Activated naive CD8-positive, alpha-beta T cell (primary cell): ENCODE measurements at regions not wholly inside any gene's neighbourhood (a gene's known extent, or its start where the extent isn't known, plus 50 kb on each side); places are given as distances from the start of the nearest gene placed in this dataset.
"Not testable (repeated sequence)": the region's sequence is repeated elsewhere in the genome, so short reads cannot be mapped to it uniquely, and the experiment has no call there.

Experiments
- H3K27ac Mint-ChIP-seq: one replicate; pipeline ENCODE4 v1.8.0; 2021; ENCODE audit warnings: mixed read lengths
- H3K27me3 Mint-ChIP-seq: one replicate; pipeline ENCODE4 v1.8.0; 2021; ENCODE audit warnings: mixed read lengths
- H3K36me3 Mint-ChIP-seq: one replicate; pipeline ENCODE4 v1.8.0; 2021; ENCODE audit warnings: mixed read lengths
- H3K4me1 Mint-ChIP-seq: one replicate; pipeline ENCODE4 v1.8.0; 2021; ENCODE audit warnings: low read depth, mixed read lengths
- H3K4me3 Mint-ChIP-seq: one replicate; pipeline ENCODE4 v1.8.0; 2021; ENCODE audit warnings: mild to moderate bottlenecking, mixed read lengths
- H3K9me3 Mint-ChIP-seq: one replicate; pipeline ENCODE4 v1.8.0; 2021; ENCODE audit warnings: low read depth, mixed read lengths

GRCh38 chr3:107221856-107222255 is 155.4 kb upstream of the CCDC54 start:
- no peaks in the 10 kb centered on the region for H3K4me1 Mint-ChIP-seq
- H3K27ac Mint-ChIP-seq = no peak overlapping the region
- peaks cover 2% of the 10 kb centered on the region for H3K27me3 Mint-ChIP-seq
- H3K36me3 Mint-ChIP-seq = no peaks in the 10 kb centered on the region
- no peak overlapping the region for H3K4me3 Mint-ChIP-seq
- no peaks in the 10 kb centered on the region for H3K9me3 Mint-ChIP-seq

GRCh38 chr3:107222907-107223306 is 154.3 kb upstream of the CCDC54 start:
- Mint-ChIP-seq H3K36me3 (no peaks in the 10 kb centered on the region), H3K27ac (no peak overlapping the region), H3K9me3 (no peaks in the 10 kb centered on the region), H3K4me1 (no peaks in the 10 kb centered on the region), H3K4me3 (no peak overlapping the region), H3K27me3 (peaks cover 2% of the 10 kb centered on the region)

GRCh38 chr3:107224026-107224596 is 153.1 kb upstream of the CCDC54 start:
- H3K27ac Mint-ChIP-seq = no peak overlapping the region
- H3K36me3 Mint-ChIP-seq = no peaks in the 10 kb centered on the region
- H3K9me3 Mint-ChIP-seq = no peaks in the 10 kb centered on the region
- no peaks in the 10 kb centered on the region for H3K27me3 Mint-ChIP-seq
- no peaks in the 10 kb centered on the region for H3K4me1 Mint-ChIP-seq
- H3K4me3 Mint-ChIP-seq = no peak overlapping the region

GRCh38 chr3:107227091-107227490 is 150.1 kb upstream of the CCDC54 start:
- Mint-ChIP-seq H3K27ac (no peak overlapping the region), H3K9me3 (no peaks in the 10 kb centered on the region), H3K36me3 (no peaks in the 10 kb centered on the region), H3K27me3 (peaks cover 1% of the 10 kb centered on the region), H3K4me3 (no peak overlapping the region), H3K4me1 (no peaks in the 10 kb centered on the region)

GRCh38 chr3:107233877-107234276 is 143.4 kb upstream of the CCDC54 start:
- not testable (repeated sequence) for H3K4me1 Mint-ChIP-seq, H3K36me3 Mint-ChIP-seq, H3K9me3 Mint-ChIP-seq, H3K27ac Mint-ChIP-seq, H3K27me3 Mint-ChIP-seq, H3K4me3 Mint-ChIP-seq

- H3K9me3 Mint-ChIP-seq = no peaks in the 10 kb centered on the region
- H3K36me3 Mint-ChIP-seq = no peaks in the 10 kb centered on the region
- no peak overlapping the region for H3K27ac Mint-ChIP-seq
- peak overlapping the region; percentile 57 for H3K4me3 Mint-ChIP-seq
- peaks cover 7% of the 10 kb centered on the region for H3K4me1 Mint-ChIP-seq
- peaks cover 8% of the 10 kb centered on the region for H3K27me3 Mint-ChIP-seq
These were observed 141.9 kb upstream of the CCDC54 start for GRCh38 chr3:107235193-107235927.

GRCh38 chr3:107235928-107236315 is 141.3 kb upstream of the CCDC54 start:
- Mint-ChIP-seq H3K4me1 (peaks cover 9% of the 10 kb centered on the region), H3K4me3 (peak overlapping the region; percentile 57), H3K36me3 (no peaks in the 10 kb centered on the region)

GRCh38 chr3:107236655-107237337 is 140.4 kb upstream of the CCDC54 start:
- H3K4me1 Mint-ChIP-seq = peaks cover 14% of the 10 kb centered on the region
- H3K27ac Mint-ChIP-seq = no peak overlapping the region
- no peaks in the 10 kb centered on the region for H3K9me3 Mint-ChIP-seq
- H3K36me3 Mint-ChIP-seq = no peaks in the 10 kb centered on the region
- no peak overlapping the region for H3K4me3 Mint-ChIP-seq
- H3K27me3 Mint-ChIP-seq = peaks cover 8% of the 10 kb centered on the region

More at GRCh38 chr3:107235928-107236315, 141.3 kb upstream of the CCDC54 start:
- no peak overlapping the region for H3K27ac Mint-ChIP-seq
- no peaks in the 10 kb centered on the region for H3K9me3 Mint-ChIP-seq
- peaks cover 8% of the 10 kb centered on the region for H3K27me3 Mint-ChIP-seq

GRCh38 chr3:107238787-107239186 is 138.5 kb upstream of the CCDC54 start:
- Mint-ChIP-seq H3K9me3 (no peaks in the 10 kb centered on the region), H3K27ac (no peak overlapping the region)

GRCh38 chr3:107239703-107240102 is 137.5 kb upstream of the CCDC54 start:
- no peak overlapping the region for H3K27ac Mint-ChIP-seq

More at GRCh38 chr3:107238787-107239186, 138.5 kb upstream of the CCDC54 start:
- peaks cover 14% of the 10 kb centered on the region for H3K4me1 Mint-ChIP-seq
- H3K36me3 Mint-ChIP-seq = no peaks in the 10 kb centered on the region
- peaks cover 8% of the 10 kb centered on the region for H3K27me3 Mint-ChIP-seq
- H3K4me3 Mint-ChIP-seq = peak overlapping the region; percentile 33

GRCh38 chr3:107240183-107241091 is 136.8 kb upstream of the CCDC54 start:
- H3K4me3 Mint-ChIP-seq = peak overlapping the region; percentile 92
- H3K36me3 Mint-ChIP-seq = no peaks in the 10 kb centered on the region
- peak overlapping the region; percentile 28 for H3K27ac Mint-ChIP-seq
- H3K27me3 Mint-ChIP-seq = peaks cover 7% of the 10 kb centered on the region
- peaks cover 14% of the 10 kb centered on the region for H3K4me1 Mint-ChIP-seq
- no peaks in the 10 kb centered on the region for H3K9me3 Mint-ChIP-seq

More at GRCh38 chr3:107239703-107240102, 137.5 kb upstream of the CCDC54 start:
- Mint-ChIP-seq H3K36me3 (no peaks in the 10 kb centered on the region), H3K4me3 (peak overlapping the region; percentile 74), H3K4me1 (peaks cover 14% of the 10 kb centered on the region), H3K9me3 (no peaks in the 10 kb centered on the region), H3K27me3 (peaks cover 7% of the 10 kb centered on the region)

GRCh38 chr3:107241217-107241616 is 136.0 kb upstream of the CCDC54 start:
- Mint-ChIP-seq H3K4me3 (peak overlapping the region; percentile 92), H3K27me3 (peaks cover 4% of the 10 kb centered on the region), H3K4me1 (peaks cover 9% of the 10 kb centered on the region), H3K9me3 (no peaks in the 10 kb centered on the region), H3K27ac (peak overlapping the region; percentile 54), H3K36me3 (no peaks in the 10 kb centered on the region)

- H3K27me3 Mint-ChIP-seq = peaks cover 4% of the 10 kb centered on the region
- peaks cover 9% of the 10 kb centered on the region for H3K4me1 Mint-ChIP-seq
- no peak overlapping the region for H3K27ac Mint-ChIP-seq
- no peaks in the 10 kb centered on the region for H3K9me3 Mint-ChIP-seq
- H3K36me3 Mint-ChIP-seq = no peaks in the 10 kb centered on the region
- no peak overlapping the region for H3K4me3 Mint-ChIP-seq
These were observed 134.7 kb upstream of the CCDC54 start for GRCh38 chr3:107242579-107242978.

- Mint-ChIP-seq H3K27ac (no peak overlapping the region), H3K36me3 (no peaks in the 10 kb centered on the region), H3K9me3 (no peaks in the 10 kb centered on the region), H3K4me1 (no peaks in the 10 kb centered on the region), H3K27me3 (no peaks in the 10 kb centered on the region), H3K4me3 (no peak overlapping the region)
These were observed 130.1 kb upstream of the CCDC54 start for GRCh38 chr3:107247116-107247515.
